Gastroesophageal sphincter (tissue), 4 donors: ENCODE measurements at regions not wholly inside any gene's neighbourhood (a gene's known extent, or its start where the extent isn't known, plus 50 kb on each side); places are given as distances from the start of the nearest gene placed in this dataset.

ENCODE experiments used
- ATAC-seq: fragments of 150-250 bp; one replicate; pipeline ENCODE4 v1.9.1; 2016; ENCODE audit warnings: mild to moderate bottlenecking, moderate library complexity
- H3K27ac ChIP-seq, 4 donors: fragments of 200-600 bp; sonication (generic) in 3 of 4; 1 replicate in 3 of 4; 2 replicates in 1 of 4; pipeline ENCODE4 v1.5.1; 2016 to 2019
- H3K27me3 ChIP-seq: fragments of 200-600 bp; sonication (generic); one replicate; pipeline ENCODE4 v1.5.1; 2019
- H3K36me3 ChIP-seq, 2 donors: fragments of 200-600 bp; sonication (generic); one replicate each; pipeline ENCODE4 v1.5.1; 2019; ENCODE audit warnings: control low read depth in 1 of 2
- H3K4me1 ChIP-seq, 3 donors: fragments of 200-600 bp; sonication (generic); 1 replicate in 2 of 3; 2 replicates in 1 of 3; pipeline ENCODE4 v1.5.1; 2016 to 2019; ENCODE audit warnings: control low read depth in 2 of 3
- H3K4me3 ChIP-seq, 2 donors: fragments of 200-600 bp; sonication (generic); one replicate each; pipeline ENCODE4 v1.5.1; 2019; ENCODE audit warnings: mild to moderate bottlenecking in 1 of 2, moderate library complexity in 1 of 2
- H3K9me3 ChIP-seq, 3 donors: fragments of 200-600 bp; sonication (generic); one replicate each; pipeline ENCODE4 v1.5.1; 2017 to 2019; ENCODE audit warnings: control low read depth in 2 of 3
- EP300 ChIP-seq: sonication (generic); formaldehyde crosslinking; IDR thresholded peaks from one replicate; pipeline ENCODE4 v1.6.1; 2017; ENCODE audit warnings: antibody characterized with exemption, mild to moderate bottlenecking
- POLR2A ChIP-seq, 2 donors: fragments of 450-650 bp; IDR thresholded peaks; one replicate each; pipeline ENCODE4 v1.6.1; 2017; ENCODE audit warnings: antibody characterized with exemption in 2 of 2, mild to moderate bottlenecking in 2 of 2, moderate library complexity in 1 of 2
- POLR2AphosphoS5 ChIP-seq: sonication (generic); formaldehyde crosslinking; IDR thresholded peaks from one replicate; pipeline ENCODE4 v1.6.1; 2017; ENCODE audit warnings: antibody characterized with exemption
- WGBS, 2 donors: methylation state at CpG; one replicate each; pipeline ENCODE4 v1.1.5; 2018; ENCODE audit warnings: low coverage in 1 of 2; 5-methylcytosine and 5-hydroxymethylcytosine counted together
- TF ChIP-seq, protein P1 (sequence below), 4 experiments: fragments of 200-600 bp in 2 of 4; fragments of 450-650 bp in 2 of 4; sonication (generic) in 1 of 4; IDR thresholded peaks; one replicate each; pipeline ENCODE4 v1.5.1; 2017 to 2019; ENCODE audit warnings: antibody characterized with exemption in 4 of 4, mild to moderate bottlenecking in 2 of 4, moderate library complexity in 2 of 4

DNA sequence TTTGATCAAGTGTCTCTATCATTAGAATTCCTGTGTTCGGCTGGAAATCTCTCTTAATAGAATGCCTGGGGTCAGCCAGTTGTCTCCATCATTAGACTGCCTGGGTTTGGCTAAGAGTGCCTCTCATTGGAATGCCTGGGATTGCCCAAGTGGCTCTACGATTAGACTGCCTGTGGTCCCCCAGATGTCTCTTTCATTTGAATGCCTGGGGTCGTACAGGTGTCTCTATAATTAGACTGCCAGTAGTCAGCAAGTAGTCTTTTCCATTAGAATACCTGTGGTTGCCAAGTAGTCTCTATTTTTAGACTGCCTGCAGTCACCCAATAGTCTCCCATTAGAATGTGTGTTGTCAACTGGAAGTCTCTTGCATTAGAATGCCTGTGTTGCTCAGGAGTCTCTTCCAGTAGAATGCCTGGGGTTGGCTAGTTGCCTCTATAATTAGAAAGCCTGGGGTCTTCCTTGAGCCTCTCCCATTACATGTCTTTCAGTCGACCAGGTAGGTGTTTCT is 1523.2 kb downstream of the UQCRFS1 start:
- H3K27ac ChIP-seq, result no peak overlapping the region
- peaks cover 0 to 38% (median 0%) of the 10 kb centered on the region in 3 donors for H3K9me3 ChIP-seq
- H3K27me3 ChIP-seq, result no peaks in the 10 kb centered on the region
- H3K4me3 ChIP-seq, result no peak overlapping the region
- 50 to 71% methylated on average over 2 to 3 of the region's 4 CpGs for WGBS, 2 donors
- no peak for TF ChIP-seq POLR2A (IDR thresholded peaks at IDR 0.05)
- no peaks in the 10 kb centered on the region for H3K36me3 ChIP-seq
- no peak for ATAC-seq
- no peaks in the 10 kb centered on the region for H3K4me1 ChIP-seq

DNA sequence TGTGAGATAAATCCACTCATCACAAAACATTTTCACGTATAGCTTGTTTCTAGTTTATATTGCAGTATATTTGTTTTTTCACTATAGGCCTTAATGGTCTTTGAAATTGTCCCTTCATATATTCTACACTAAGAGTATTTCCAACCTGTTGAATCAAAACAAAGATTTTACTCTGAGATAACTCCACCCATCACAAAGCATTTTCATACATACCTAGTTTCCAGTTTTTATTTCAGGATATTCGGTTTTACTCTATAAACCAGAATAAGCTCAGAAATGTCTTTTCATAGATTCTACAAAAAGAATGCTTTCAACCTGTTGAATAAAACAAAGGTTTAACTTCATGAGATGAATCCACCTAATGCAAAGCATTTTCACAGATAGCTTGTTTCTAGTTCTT is 1528.7 kb downstream of the UQCRFS1 start:
- 81 to 92% methylated on average over 2 of the region's 2 CpGs for WGBS, 2 donors
- Histone ChIP-seq H3K4me3 (no peak overlapping the region), H3K4me1 (no peaks in the 10 kb centered on the region), H3K27me3 (no peaks in the 10 kb centered on the region), H3K27ac (no peak overlapping the region), H3K36me3 (no peaks in the 10 kb centered on the region), H3K9me3 (peaks cover 0 to 14% (median 0%) of the 10 kb centered on the region in 3 donors)
- no peak for ATAC-seq
- no peak for TF ChIP-seq POLR2A (IDR thresholded peaks at IDR 0.05)
- TF ChIP-seq, protein P1, sequence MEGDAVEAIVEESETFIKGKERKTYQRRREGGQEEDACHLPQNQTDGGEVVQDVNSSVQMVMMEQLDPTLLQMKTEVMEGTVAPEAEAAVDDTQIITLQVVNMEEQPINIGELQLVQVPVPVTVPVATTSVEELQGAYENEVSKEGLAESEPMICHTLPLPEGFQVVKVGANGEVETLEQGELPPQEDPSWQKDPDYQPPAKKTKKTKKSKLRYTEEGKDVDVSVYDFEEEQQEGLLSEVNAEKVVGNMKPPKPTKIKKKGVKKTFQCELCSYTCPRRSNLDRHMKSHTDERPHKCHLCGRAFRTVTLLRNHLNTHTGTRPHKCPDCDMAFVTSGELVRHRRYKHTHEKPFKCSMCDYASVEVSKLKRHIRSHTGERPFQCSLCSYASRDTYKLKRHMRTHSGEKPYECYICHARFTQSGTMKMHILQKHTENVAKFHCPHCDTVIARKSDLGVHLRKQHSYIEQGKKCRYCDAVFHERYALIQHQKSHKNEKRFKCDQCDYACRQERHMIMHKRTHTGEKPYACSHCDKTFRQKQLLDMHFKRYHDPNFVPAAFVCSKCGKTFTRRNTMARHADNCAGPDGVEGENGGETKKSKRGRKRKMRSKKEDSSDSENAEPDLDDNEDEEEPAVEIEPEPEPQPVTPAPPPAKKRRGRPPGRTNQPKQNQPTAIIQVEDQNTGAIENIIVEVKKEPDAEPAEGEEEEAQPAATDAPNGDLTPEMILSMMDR (IDR thresholded peaks at IDR 0.05), result no peak
- no peak for TF ChIP-seq POLR2AphosphoS5
- TF ChIP-seq EP300, result no peak

DNA sequence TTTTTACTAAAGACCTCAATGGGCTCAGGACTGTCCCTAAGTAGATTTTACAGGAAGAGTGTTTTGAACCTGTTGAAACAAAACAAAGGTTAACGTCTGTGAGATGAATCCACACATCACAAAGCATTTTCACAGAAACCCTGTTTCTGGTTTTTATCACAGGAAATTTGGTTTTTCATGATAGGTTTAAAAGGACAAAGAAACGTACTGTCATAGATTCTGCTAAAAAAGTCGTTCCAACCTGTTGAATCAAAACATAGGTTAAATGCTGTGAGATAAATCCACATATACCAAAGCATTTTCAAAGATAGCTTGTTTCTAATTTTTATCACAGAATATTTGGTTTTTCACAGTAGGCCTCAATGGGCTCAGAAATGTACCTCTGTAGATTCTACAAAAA is 1531.0 kb downstream of the UQCRFS1 start:
- WGBS, 2 donors, result 49 to 57% methylated on average over 3 of the region's 3 CpGs
- H3K27ac ChIP-seq, result no peak overlapping the region
- H3K9me3 ChIP-seq, result peaks cover 0 to 20% (median 0%) of the 10 kb centered on the region in 3 donors
- TF ChIP-seq EP300, result no peak
- TF ChIP-seq, protein P1 (IDR thresholded peaks at IDR 0.05), result no peak
- TF ChIP-seq POLR2A (IDR thresholded peaks at IDR 0.05), result no peak
- H3K4me3 ChIP-seq, result no peak overlapping the region
- no peaks in the 10 kb centered on the region for H3K27me3 ChIP-seq
- no peaks in the 10 kb centered on the region for H3K36me3 ChIP-seq
- no peak for ATAC-seq
- no peaks in the 10 kb centered on the region for H3K4me1 ChIP-seq

DNA sequence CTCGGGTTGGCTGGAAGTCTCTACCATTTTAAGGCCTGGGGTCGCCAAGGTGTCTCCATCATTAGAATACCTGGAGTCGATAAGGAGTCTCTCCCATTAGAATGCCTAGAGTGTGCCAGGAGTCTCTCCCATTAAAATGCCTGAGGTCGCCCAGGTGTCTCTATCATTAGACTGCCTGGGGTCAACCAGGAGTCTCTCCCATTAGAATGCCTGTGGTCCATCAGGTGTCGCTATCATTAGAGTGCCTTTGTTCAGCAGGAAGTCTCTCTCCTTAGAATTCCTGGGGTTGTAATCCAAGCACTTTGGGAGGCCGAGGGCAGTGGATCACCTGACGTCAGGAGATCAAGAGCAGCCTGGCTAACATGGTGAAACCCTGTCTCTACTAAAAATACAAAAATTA is 1533.0 kb downstream of the UQCRFS1 start:
- H3K9me3 ChIP-seq, result peaks cover 0 to 36% (median 0%) of the 10 kb centered on the region in 3 donors
- ATAC-seq, result no peak

DNA sequence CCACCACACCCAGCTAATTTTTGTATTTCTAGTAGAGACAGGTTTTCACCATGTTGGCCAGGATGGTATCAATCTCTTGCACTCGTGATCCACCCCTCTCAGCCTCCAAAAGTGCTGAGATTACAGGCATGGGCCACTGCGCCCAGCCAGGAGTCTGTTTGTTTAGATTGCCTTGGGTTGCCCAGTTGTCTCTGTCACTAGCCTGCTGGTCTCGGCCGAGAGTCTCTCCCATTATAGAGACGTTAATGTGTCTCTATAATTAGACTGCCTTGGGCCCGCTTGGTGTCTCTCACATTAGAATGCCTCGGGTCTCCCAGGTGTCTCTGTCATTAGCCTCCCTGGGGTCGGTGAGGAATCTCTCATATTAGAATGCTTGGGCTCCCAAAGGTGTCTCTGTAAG is 1533.6 kb downstream of the UQCRFS1 start:
- Histone ChIP-seq H3K27me3 (no peaks in the 10 kb centered on the region), H3K4me1 (no peaks in the 10 kb centered on the region), H3K9me3 (peaks cover 0 to 40% (median 0%) of the 10 kb centered on the region in 3 donors), H3K4me3 (no peak overlapping the region), H3K36me3 (no peaks in the 10 kb centered on the region), H3K27ac (no peak overlapping the region)
- TF ChIP-seq, protein P1 (IDR thresholded peaks at IDR 0.05), result no peak
- TF ChIP-seq POLR2A (IDR thresholded peaks at IDR 0.05) (no peak), EP300 (no peak), POLR2AphosphoS5 (no peak)
- ATAC-seq, result no peak
- WGBS, 2 donors, result 73 to 74% methylated on average over 4 to 6 of the region's 8 CpGs

More for the DNA sequence above, 1533.0 kb downstream of the UQCRFS1 start:
- WGBS, 2 donors, result 67 to 89% methylated on average over 1 to 5 of the region's 7 CpGs
- no peaks in the 10 kb centered on the region for H3K27me3 ChIP-seq
- H3K36me3 ChIP-seq, result no peaks in the 10 kb centered on the region
- no peak overlapping the region for H3K27ac ChIP-seq
- H3K4me3 ChIP-seq, result no peak overlapping the region
- no peaks in the 10 kb centered on the region for H3K4me1 ChIP-seq
- TF ChIP-seq, protein P1 (IDR thresholded peaks at IDR 0.05), result no peak
- no peak for TF ChIP-seq EP300
- no peak for TF ChIP-seq POLR2A (IDR thresholded peaks at IDR 0.05)
- TF ChIP-seq POLR2AphosphoS5, result no peak
